Erythroblast (primary cell): ENCODE measurements at regions not wholly inside any gene's neighbourhood (a gene's known extent, or its start where the extent isn't known, plus 50 kb on each side); places are given as distances from the start of the nearest gene placed in this dataset.

Experiments
- GATA1 ChIP-seq: IDR thresholded peaks from 2 replicates; pipeline ENCODE4 v1.6.1; 2011; ENCODE audit warnings: low read depth, mild to moderate bottlenecking, control low read depth, low read length, moderate library complexity
- POLR2A ChIP-seq: IDR thresholded peaks from 2 replicates; pipeline ENCODE4 v1.6.1; 2011; ENCODE audit warnings: mild to moderate bottlenecking, low read length

DNA sequence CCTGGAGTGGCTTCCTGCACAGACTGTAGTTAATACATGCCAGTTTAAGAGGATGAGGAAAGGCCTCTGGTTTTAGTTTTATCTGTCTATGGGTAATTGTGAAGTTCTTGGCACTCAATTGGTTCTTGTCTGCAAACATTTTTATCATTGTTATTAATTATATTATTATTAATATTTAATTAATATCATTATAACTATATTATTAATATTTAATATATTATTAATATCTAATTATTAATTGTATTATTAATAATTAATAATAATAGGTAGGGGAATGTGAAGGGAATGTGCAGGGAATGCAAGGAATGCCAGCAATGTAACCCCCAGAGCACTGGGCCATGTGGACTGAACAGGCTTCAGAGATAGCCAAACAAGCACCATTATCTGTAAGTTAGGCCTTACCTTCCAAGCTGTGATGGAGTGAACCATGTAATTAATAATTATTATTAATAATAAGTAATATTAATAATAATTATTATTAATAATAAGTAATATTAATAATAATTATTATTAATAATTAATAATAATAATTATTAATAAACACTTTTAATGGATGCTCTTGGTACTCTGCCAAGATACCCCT is 79.8 kb upstream of the NMNAT3 start:
- TF ChIP-seq POLR2A (no peak), GATA1 (no peak)
